Endodermal cell (in vitro differentiated cells): ENCODE measurements at regions not wholly inside any gene's neighbourhood (a gene's known extent, or its start where the extent isn't known, plus 50 kb on each side); places are given as distances from the start of the nearest gene placed in this dataset.

Experiments used
- DNase-seq: peaks from one replicate; pipeline ENCODE4 v3.0.0-alpha.2; 2017
- H3K27ac ChIP-seq: 2 replicates; pipeline ENCODE4 v1.5.1; 2013; ENCODE audit warnings: mild to moderate bottlenecking, low read depth, low read length, moderate library complexity
- H3K27me3 ChIP-seq: 2 replicates; pipeline ENCODE4 v1.6.1; 2013; ENCODE audit warnings: mild to moderate bottlenecking, low read length, moderate library complexity; ENCODE audit not compliant: insufficient read depth, control insufficient read depth, poor library complexity, severe bottlenecking
- H3K36me3 ChIP-seq: 2 replicates; pipeline ENCODE4 v1.7.0; 2013; ENCODE audit warnings: mild to moderate bottlenecking, low read length, moderate library complexity; ENCODE audit not compliant: control insufficient read depth, insufficient read depth
- H3K4me1 ChIP-seq: one replicate; pipeline ENCODE4 v1.7.0; 2013; ENCODE audit warnings: low read length; ENCODE audit not compliant: control insufficient read depth, insufficient read depth
- H3K4me3 ChIP-seq: 2 replicates; pipeline ENCODE4 v1.5.1; 2013; ENCODE audit warnings: mild to moderate bottlenecking, low read length, moderate library complexity
- H3K9ac ChIP-seq: 2 replicates; pipeline ENCODE4 v1.6.1; 2013; ENCODE audit warnings: mild to moderate bottlenecking, low read length, moderate library complexity; ENCODE audit not compliant: poor library complexity, severe bottlenecking; ENCODE audit errors: extremely low read depth
- H3K9me3 ChIP-seq: 2 replicates; pipeline ENCODE4 v1.6.1; 2013; ENCODE audit warnings: mild to moderate bottlenecking, low read length, moderate library complexity; ENCODE audit not compliant: control insufficient read depth
- H3K27ac Mint-ChIP-seq: 2 replicates; pipeline ENCODE4 v1.8.0; 2020; ENCODE audit warnings: mixed read lengths
- H3K27me3 Mint-ChIP-seq: 2 replicates; pipeline ENCODE4 v1.8.0; 2021; ENCODE audit warnings: mild to moderate bottlenecking, mixed read lengths; ENCODE audit not compliant: insufficient read depth
- H3K36me3 Mint-ChIP-seq: 2 replicates; pipeline ENCODE4 v1.8.0; 2020; ENCODE audit warnings: low read depth, mixed read lengths
- H3K4me1 Mint-ChIP-seq: 2 replicates; pipeline ENCODE4 v1.8.0; 2020; ENCODE audit warnings: mixed read lengths
- H3K4me3 Mint-ChIP-seq: 2 replicates; pipeline ENCODE4 v1.8.0; 2020; ENCODE audit warnings: mild to moderate bottlenecking, moderate library complexity, mixed read lengths
- H3K9me3 Mint-ChIP-seq: 2 replicates; pipeline ENCODE4 v1.8.0; 2020; ENCODE audit warnings: mild to moderate bottlenecking, mixed read lengths
- CTCF ChIP-seq: fragments of 200-600 bp; sonication (generic); conservative IDR thresholded peaks from 2 replicates; pipeline ENCODE4 v1.5.0; 2021; ENCODE audit warnings: antibody characterized with exemption, mild to moderate bottlenecking
- WGBS, 2 experiments: methylation state at CpG; one replicate each; pipeline versions ENCODE4 v1.1.5 to v1.1.7; 2013; ENCODE audit warnings: missing lambda C conversion rate in 2 of 2, mixed read lengths in 1 of 2; ENCODE audit not compliant: insufficient coverage in 1 of 2, insufficient read length in 1 of 2; 5-methylcytosine and 5-hydroxymethylcytosine counted together

DNA sequence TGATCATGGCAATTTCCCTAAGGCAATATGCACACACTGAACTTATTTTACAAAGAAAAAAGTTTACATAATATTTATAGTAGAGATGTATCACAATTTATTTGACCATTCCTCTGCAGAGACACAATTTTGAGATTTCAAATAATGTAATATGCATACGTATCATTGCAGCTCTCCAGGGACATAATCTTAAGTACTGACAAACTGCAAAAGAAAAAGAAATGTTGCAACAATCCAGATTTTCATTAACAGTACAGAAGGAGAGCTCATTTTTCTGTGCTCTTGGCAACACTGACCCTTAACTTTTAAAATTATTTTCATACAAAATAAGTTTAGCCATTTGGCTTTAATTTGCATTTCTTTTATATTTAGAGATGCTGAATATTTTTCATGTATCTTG, 710.2 kb upstream of the SLC39A10 start:
- no peak overlapping the region for H3K4me3 ChIP-seq
- no peak for DNase-seq
- no peak for TF ChIP-seq CTCF
- H3K27me3 ChIP-seq = no peaks in the 10 kb centered on the region
- H3K9me3 Mint-ChIP-seq = no peaks in the 10 kb centered on the region
- H3K4me1 ChIP-seq = no peaks in the 10 kb centered on the region
- no peaks in the 10 kb centered on the region for H3K4me1 Mint-ChIP-seq
- H3K27ac Mint-ChIP-seq = no peak overlapping the region
- H3K4me3 Mint-ChIP-seq = no peak overlapping the region
- no peaks in the 10 kb centered on the region for H3K27me3 Mint-ChIP-seq
- 92 to 100% methylated on average over 1 of the region's 1 CpG for WGBS, 2 experiments
- H3K36me3 ChIP-seq = no peaks in the 10 kb centered on the region
- no peak overlapping the region for H3K27ac ChIP-seq
- H3K9ac ChIP-seq = no peak overlapping the region
- no peaks in the 10 kb centered on the region for H3K9me3 ChIP-seq
- H3K36me3 Mint-ChIP-seq = no peaks in the 10 kb centered on the region

- Histone ChIP-seq H3K36me3 (no peaks in the 10 kb centered on the region), H3K9ac (no peak overlapping the region), H3K27me3 (no peaks in the 10 kb centered on the region), H3K9me3 (no peaks in the 10 kb centered on the region), H3K4me3 (no peak overlapping the region), H3K27ac (no peak overlapping the region), H3K4me1 (no peaks in the 10 kb centered on the region)
- TF ChIP-seq CTCF = no peak
- H3K9me3 Mint-ChIP-seq = no peaks in the 10 kb centered on the region
- no peak overlapping the region for H3K27ac Mint-ChIP-seq
- H3K4me1 Mint-ChIP-seq = no peaks in the 10 kb centered on the region
- DNase-seq = no peak
- no peak overlapping the region for H3K4me3 Mint-ChIP-seq
- H3K36me3 Mint-ChIP-seq = no peaks in the 10 kb centered on the region
- no peaks in the 10 kb centered on the region for H3K27me3 Mint-ChIP-seq
- 92% methylated on average over 2 of the region's 2 CpGs; no CpG with 5 or more reads in 1 of the 2 experiments for WGBS, 2 experiments
Observed at GRCh38 chr2:194938066-194938465, 719.0 kb upstream of the SLC39A10 start.

- Histone ChIP-seq H3K4me3 (no peak overlapping the region), H3K36me3 (no peaks in the 10 kb centered on the region), H3K27me3 (no peaks in the 10 kb centered on the region), H3K9me3 (no peaks in the 10 kb centered on the region), H3K9ac (no peak overlapping the region), H3K4me1 (no peaks in the 10 kb centered on the region), H3K27ac (no peak overlapping the region)
- no peaks in the 10 kb centered on the region for H3K27me3 Mint-ChIP-seq
- H3K4me3 Mint-ChIP-seq = no peak overlapping the region
- TF ChIP-seq CTCF = no peak
- 90 to 93% methylated on average over 4 to 7 of the region's 7 CpGs for WGBS, 2 experiments
- no peak for DNase-seq
- no peaks in the 10 kb centered on the region for H3K4me1 Mint-ChIP-seq
- H3K27ac Mint-ChIP-seq = no peak overlapping the region
- H3K9me3 Mint-ChIP-seq = no peaks in the 10 kb centered on the region
- H3K36me3 Mint-ChIP-seq = no peaks in the 10 kb centered on the region
Observed at GRCh38 chr2:194927489-194927888, 729.5 kb upstream of the SLC39A10 start.
